IMR-90 (cell line): ENCODE measurements at regions not wholly inside any gene's neighbourhood (a gene's known extent, or its start where the extent isn't known, plus 50 kb on each side); places are given as distances from the start of the nearest gene placed in this dataset.

ENCODE experiments used
- ATAC-seq: fragments of 200-7000 bp; cut with Tn5 transposase; 2 replicates; pipeline ENCODE4 v1.9.1; 2020; ENCODE audit warnings: low read depth, mild to moderate bottlenecking, moderate library complexity
- BruUV-seq: library from RNA; stranded (reverse); fragments of 400-500 nt; replicated peaks from 2 replicates; lab custom pipeline; 2021; lab: Mats Ljungman, UMichigan
- CTCF ChIA-PET: fragments of 300-600 bp; formaldehyde crosslinking; extraction: SDS; loops from one replicate; lab custom pipeline; 2021; ENCODE audit warnings: antibody characterized with exemption; lab: Yijun Ruan, JAX
- POLR2A ChIA-PET: fragments of 300-600 bp; sonication (Branson Sonifier 250); formaldehyde crosslinking; loops from one replicate; lab custom pipeline; 2022; ENCODE audit warnings: antibody characterized with exemption; ENCODE audit not compliant: unreplicated experiment; lab: Charles Lee
- DNase-seq: peaks from one replicate; pipeline ENCODE4 v3.0.0; 2013
- H2AFZ ChIP-seq: replicated peaks from 2 replicates; pipeline ENCODE3; 2013; ENCODE audit warnings: low read length, mild to moderate bottlenecking; ENCODE audit not compliant: poor library complexity
- H2AK5ac ChIP-seq: 2 replicates; pipeline ENCODE4 v1.6.1; 2013; ENCODE audit warnings: low read depth, low read length, inconsistent platforms
- H2AK9ac ChIP-seq: replicated peaks from 2 replicates; pipeline ENCODE3; 2013; ENCODE audit warnings: mild to moderate bottlenecking, low read depth, low read length, moderate library complexity; ENCODE audit not compliant: poor library complexity
- H2BK120ac ChIP-seq: 2 replicates; pipeline ENCODE4 v1.6.1; 2013; ENCODE audit warnings: low read depth, low read length, inconsistent platforms
- H2BK15ac ChIP-seq: 3 replicates; pipeline ENCODE4 v1.6.1; 2013; ENCODE audit warnings: low read depth, low read length, inconsistent platforms
- H2BK20ac ChIP-seq: 2 replicates; pipeline ENCODE4 v1.6.1; 2013; ENCODE audit warnings: low read depth, mild to moderate bottlenecking, inconsistent platforms, low read length, moderate library complexity
- H2BK5ac ChIP-seq: 2 replicates; pipeline ENCODE4 v1.6.1; 2013; ENCODE audit warnings: mild to moderate bottlenecking, low read depth, low read length, inconsistent platforms; ENCODE audit not compliant: poor library complexity, severe bottlenecking
- H3K14ac ChIP-seq: replicated peaks from 2 replicates; pipeline ENCODE4 v1.6.1; 2013; ENCODE audit warnings: low read depth, low read length, inconsistent platforms
- H3K18ac ChIP-seq: 2 replicates; pipeline ENCODE4 v1.6.1; 2013; ENCODE audit warnings: low read depth, low read length, control low read depth
- H3K23ac ChIP-seq: 2 replicates; pipeline ENCODE4 v1.6.1; 2013; ENCODE audit warnings: low read depth, low read length, inconsistent platforms
- H3K27ac ChIP-seq: 2 replicates; pipeline ENCODE4 v1.5.1; 2013; ENCODE audit warnings: mild to moderate bottlenecking, control low read depth, low read length; ENCODE audit not compliant: insufficient read depth
- H3K27me3 ChIP-seq: 2 replicates; pipeline ENCODE4 v1.6.1; 2013; ENCODE audit warnings: low read length; ENCODE audit not compliant: control insufficient read depth, insufficient read depth
- H3K36me3 ChIP-seq: 2 replicates; pipeline ENCODE4 v1.6.1; 2013; ENCODE audit warnings: low read length, mixed read lengths; ENCODE audit not compliant: control insufficient read depth, insufficient read depth
- H3K4ac ChIP-seq: 2 replicates; pipeline ENCODE4 v1.6.1; 2013; ENCODE audit warnings: low read depth, low read length, inconsistent platforms
- H3K4me1 ChIP-seq: 2 replicates; pipeline ENCODE4 v1.6.1; 2013; ENCODE audit warnings: low read length, mixed read lengths; ENCODE audit not compliant: control insufficient read depth, insufficient read depth
- H3K4me2 ChIP-seq: 2 replicates; pipeline ENCODE4 v1.6.1; 2013; ENCODE audit warnings: low read depth, mild to moderate bottlenecking, control low read depth, low read length, moderate library complexity
- H3K4me3 ChIP-seq: 2 replicates; pipeline ENCODE4 v1.5.1; 2013; ENCODE audit warnings: low read depth, mild to moderate bottlenecking, control low read depth, low read length, moderate library complexity; ENCODE audit not compliant: insufficient read depth
- H3K56ac ChIP-seq: 2 replicates; pipeline ENCODE4 v1.6.1; 2013; ENCODE audit warnings: low read length, inconsistent platforms; ENCODE audit not compliant: insufficient read depth; ENCODE audit errors: extremely low read depth
- H3K79me1 ChIP-seq, 2 experiments: 2 replicates each; pipeline ENCODE4 v1.6.1; 2013; ENCODE audit warnings: low read length in 2 of 2, inconsistent platforms in 1 of 2, low read depth in 1 of 2
- H3K9ac ChIP-seq: 2 replicates; pipeline ENCODE4 v1.6.1; 2013; ENCODE audit warnings: low read depth, low read length, control low read depth
- H3K9me1 ChIP-seq: 2 replicates; pipeline ENCODE4 v1.6.1; 2013; ENCODE audit warnings: low read length, inconsistent platforms; ENCODE audit not compliant: insufficient read depth
- H3K9me3 ChIP-seq: 2 replicates; pipeline ENCODE4 v1.6.1; 2013; ENCODE audit warnings: low read length; ENCODE audit not compliant: control insufficient read depth, insufficient read depth
- H4K20me1 ChIP-seq: 2 replicates; pipeline ENCODE4 v1.6.1; 2013; ENCODE audit warnings: low read length, inconsistent platforms; ENCODE audit not compliant: insufficient read depth
- H4K5ac ChIP-seq: 2 replicates; pipeline ENCODE4 v1.6.1; 2013; ENCODE audit warnings: mild to moderate bottlenecking, low read depth, low read length, control low read depth
- H4K8ac ChIP-seq, 2 experiments: 2 replicates each; pipeline ENCODE4 v1.6.1; 2013; ENCODE audit warnings: low read depth in 2 of 2, low read length in 2 of 2, control low read depth in 1 of 2, inconsistent platforms in 1 of 2
- H4K91ac ChIP-seq: 2 replicates; pipeline ENCODE4 v1.6.1; 2013; ENCODE audit warnings: low read depth, low read length, inconsistent platforms; ENCODE audit not compliant: insufficient read depth
- BHLHE40 ChIP-seq: fragments of 150-350 bp; IDR thresholded peaks from 2 replicates; pipeline ENCODE4 v1.6.1; 2016; ENCODE audit warnings: mild to moderate bottlenecking, low read depth, low read length
- CEBPB ChIP-seq: IDR thresholded peaks from 2 replicates; pipeline ENCODE4 v1.6.1; 2012; ENCODE audit warnings: low read depth, low read length, improper control_type of control experiment
- CHD1 ChIP-seq: IDR thresholded peaks from 2 replicates; pipeline ENCODE4 v1.6.1; 2012; ENCODE audit warnings: low read depth, low read length, improper control_type of control experiment
- CTCF ChIP-seq: conservative IDR thresholded peaks from 2 replicates; pipeline ENCODE4 v1.5.1; 2012; ENCODE audit warnings: mild to moderate bottlenecking, low read depth, low read length, improper control_type of control experiment
- MAZ ChIP-seq: IDR thresholded peaks from 2 replicates; pipeline ENCODE4 v1.6.1; 2012; ENCODE audit warnings: low read depth, mild to moderate bottlenecking, low read length, improper control_type of control experiment, moderate library complexity, borderline replicate concordance
- MXI1 ChIP-seq: IDR thresholded peaks from 2 replicates; pipeline ENCODE4 v1.6.1; 2012; ENCODE audit warnings: low read depth, mild to moderate bottlenecking, low read length, moderate library complexity, borderline replicate concordance
- RAD21 ChIP-seq: IDR thresholded peaks from 2 replicates; pipeline ENCODE4 v1.6.1; 2012; ENCODE audit warnings: low read length, improper control_type of control experiment
- RFX5 ChIP-seq: IDR thresholded peaks from 2 replicates; pipeline ENCODE4 v1.8.0; 2012; ENCODE audit warnings: low read depth, mild to moderate bottlenecking, low read length, moderate library complexity
- SMC3 ChIP-seq: fragments of 150-350 bp; IDR thresholded peaks from 2 replicates; pipeline ENCODE4 v1.6.1; 2016; ENCODE audit warnings: low read depth, mild to moderate bottlenecking, antibody characterized with exemption, low read length, moderate library complexity
- USF2 ChIP-seq: fragments of 150-350 bp; IDR thresholded peaks from 2 replicates; pipeline ENCODE4 v1.6.1; 2017; ENCODE audit warnings: mild to moderate bottlenecking, antibody characterized with exemption, low read length, low read depth
- WGBS, 2 experiments: methylation state at CpG; one replicate each; pipeline versions ENCODE4 v1.1.5 to v1.1.7; 2013; ENCODE audit warnings: missing lambda C conversion rate in 2 of 2; ENCODE audit not compliant: insufficient read length in 1 of 2; ENCODE audit errors: extremely low coverage in 2 of 2; 5-methylcytosine and 5-hydroxymethylcytosine counted together
- dilution Hi-C: fragments of 300-500 bp; cut with HindIII; formaldehyde crosslinking; loops from one replicate; pipeline ENCODE4 v1.14.3; 2018; ENCODE audit warnings: low sequenced_read_pairs; ENCODE audit not compliant: unreplicated experiment
- in situ Hi-C: fragments of 300-500 bp; cut with MboI; formaldehyde crosslinking; loops from 3 replicates; pipeline ENCODE4 v1.14.3; 2019; ENCODE audit warnings: low sequenced_read_pairs, inconsistent platforms, mixed read lengths
- intact Hi-C: fragments of 100-400 bp; cut with micrococcal nuclease; formaldehyde crosslinking; loops from 2 replicates; pipeline ENCODE4 v1.10.0; 2022

GRCh38 chr10:65805511-65805910 lies 1120.3 kb upstream of the LRRTM3 start:
- Histone ChIP-seq H3K4me3 (no peak overlapping the region), H3K9me1 (no peaks in the 10 kb centered on the region), H3K18ac (no peak overlapping the region), H3K79me1 (no peaks in the 10 kb centered on the region), H4K91ac (no peak overlapping the region), H2BK15ac (no peak overlapping the region), H3K9ac (no peak overlapping the region), H3K27ac (no peak overlapping the region), H2BK20ac (no peak overlapping the region), H3K4me1 (no peaks in the 10 kb centered on the region), H2AK9ac (no peak overlapping the region), H3K23ac (no peak overlapping the region), H2BK120ac (no peak overlapping the region), H3K9me3 (no peaks in the 10 kb centered on the region), H4K8ac (no peak overlapping the region), H2BK5ac (no peak overlapping the region), H3K36me3 (no peaks in the 10 kb centered on the region), H2AFZ (no peak overlapping the region), H4K5ac (no peak overlapping the region), H2AK5ac (no peak overlapping the region), H3K4me2 (no peak overlapping the region), H3K14ac (no peak overlapping the region), H4K20me1 (no peaks in the 10 kb centered on the region), H3K27me3 (no peaks in the 10 kb centered on the region), H3K56ac (no peak overlapping the region), H3K4ac (no peak overlapping the region)
- no CpG with 5 or more reads among the region's 1 CpG for WGBS, 2 experiments
- intact Hi-C loops = no loop called here
- in situ Hi-C loops = no loop called here
- CTCF ChIA-PET = no interaction called here
- POLR2A ChIA-PET = no interaction called here
- ATAC-seq (no peak), DNase-seq (no peak)
- no peak for TF ChIP-seq MXI1
- TF ChIP-seq CEBPB = no peak
- TF ChIP-seq USF2 = no peak
- no peak for TF ChIP-seq MAZ
- TF ChIP-seq CHD1 = no peak
- TF ChIP-seq RAD21 = no peak
- no peak for TF ChIP-seq SMC3
- TF ChIP-seq RFX5 = no peak
- no peak for TF ChIP-seq BHLHE40
- TF ChIP-seq CTCF = no peak
- dilution Hi-C loops = no loop called here
- BruUV-seq = no TSS peak
